Stimulated activated naive CD4-positive, alpha-beta T cell treated with Interleukin-2 at 50 U/mL for 16 hours (primary cell): ENCODE measurements at regions not wholly inside any gene's neighbourhood (a gene's known extent, or its start where the extent isn't known, plus 50 kb on each side); places are given as distances from the start of the nearest gene placed in this dataset.
A peak's percentile ranks its signal among the peaks of the same experiment; 100 is the strongest.

Experiments used
- DNase-seq: peaks from one replicate; lab custom pipeline; 2025; lab: John Stamatoyannopoulos, UW

DNA sequence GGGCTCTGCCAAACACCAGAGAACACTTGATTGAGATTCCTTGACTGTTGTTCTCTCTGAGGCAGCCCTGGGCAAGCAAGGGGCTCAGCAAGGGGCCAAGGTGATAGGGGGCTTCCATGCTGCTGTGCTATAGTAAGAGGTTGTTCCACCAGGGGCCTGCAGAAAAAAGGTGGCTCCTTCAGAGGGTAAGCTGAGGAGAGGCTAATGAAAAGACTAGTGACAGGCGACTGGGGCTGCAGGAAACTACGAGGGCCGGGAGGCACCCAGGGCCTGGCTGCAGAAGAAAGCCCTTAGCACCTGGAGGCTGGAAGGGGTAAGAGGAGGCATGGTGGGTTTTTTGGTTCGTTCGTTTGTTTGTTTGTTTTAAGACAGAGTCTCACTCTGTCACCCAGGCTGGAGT, 88.0 kb upstream of the CTNNA1 start:
- no peak for DNase-seq

DNA sequence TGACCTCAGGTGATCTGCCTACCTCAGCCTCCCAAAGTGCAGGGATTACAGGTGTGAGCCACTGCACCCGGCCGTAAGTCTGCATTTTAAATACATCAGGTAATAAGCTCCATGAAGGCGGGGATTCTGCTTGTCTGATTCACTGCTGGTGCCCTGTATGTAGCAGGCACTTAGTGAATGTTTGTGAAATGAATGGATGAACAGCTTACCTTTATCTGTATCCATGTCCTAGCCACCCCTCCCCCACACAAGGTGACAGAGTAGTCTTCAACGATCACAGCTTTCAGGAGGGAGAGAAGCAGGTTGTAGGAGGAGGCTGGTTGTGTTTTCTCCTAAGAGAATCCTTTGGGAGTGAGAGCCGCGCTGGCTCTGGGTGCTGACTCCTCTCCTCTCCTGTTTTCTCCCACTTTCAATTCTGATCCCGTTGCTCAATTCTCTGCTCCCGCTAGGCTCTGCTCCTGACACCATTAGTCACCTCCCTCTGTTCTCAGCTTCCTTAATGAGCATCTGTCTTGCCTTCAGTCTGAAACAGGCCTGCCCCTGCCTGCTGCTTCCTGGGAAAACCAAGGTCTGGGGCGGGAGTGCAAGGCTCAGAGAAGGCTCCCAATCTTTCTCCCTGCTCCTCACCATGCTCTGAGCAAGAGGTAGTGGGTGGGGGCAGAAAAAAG, 88.8 kb upstream of the CTNNA1 start:
- no peak for DNase-seq

DNA sequence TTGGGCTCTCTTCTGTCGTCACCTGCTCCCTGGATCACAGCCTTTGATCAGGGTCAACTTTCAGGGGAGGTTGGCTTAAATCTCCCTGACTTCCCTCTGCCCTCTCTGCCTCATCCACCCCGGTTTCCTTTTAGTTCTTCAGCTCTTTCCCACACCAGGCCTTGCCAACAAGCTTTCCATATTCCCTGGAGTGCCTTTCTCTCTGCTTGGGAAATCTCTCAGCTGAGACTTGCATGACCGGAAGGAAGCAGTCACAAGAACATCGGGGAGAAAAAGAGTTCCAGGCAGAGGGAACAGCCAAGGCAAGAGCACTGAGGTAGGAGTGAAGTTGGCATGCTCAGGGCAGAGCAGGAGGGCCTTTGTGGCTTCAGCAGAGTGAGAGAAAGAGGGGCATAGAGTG, 88.4 kb upstream of the HSPA9 start:
- no peak for DNase-seq

DNA sequence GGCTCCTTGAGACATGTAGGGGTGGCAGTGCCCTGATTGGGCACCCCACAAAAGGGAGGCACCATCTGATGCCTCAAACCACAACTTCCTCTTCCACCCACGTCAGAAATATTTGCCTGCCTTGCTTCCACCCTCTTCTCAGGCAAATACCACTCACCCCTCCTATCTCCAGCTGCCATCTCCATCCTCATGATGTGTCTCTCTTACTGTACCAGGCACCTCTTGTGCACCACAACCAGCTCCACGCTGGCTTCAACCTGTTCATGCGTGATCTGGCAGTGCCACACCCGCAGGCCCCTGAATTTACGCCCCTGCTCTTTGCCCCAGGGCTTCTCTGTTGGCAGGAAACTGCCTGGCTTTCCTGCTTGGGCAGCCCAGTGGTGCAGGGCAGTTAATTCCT, 87.8 kb upstream of the HSPA9 start:
- peak; percentile 9 for DNase-seq

DNA sequence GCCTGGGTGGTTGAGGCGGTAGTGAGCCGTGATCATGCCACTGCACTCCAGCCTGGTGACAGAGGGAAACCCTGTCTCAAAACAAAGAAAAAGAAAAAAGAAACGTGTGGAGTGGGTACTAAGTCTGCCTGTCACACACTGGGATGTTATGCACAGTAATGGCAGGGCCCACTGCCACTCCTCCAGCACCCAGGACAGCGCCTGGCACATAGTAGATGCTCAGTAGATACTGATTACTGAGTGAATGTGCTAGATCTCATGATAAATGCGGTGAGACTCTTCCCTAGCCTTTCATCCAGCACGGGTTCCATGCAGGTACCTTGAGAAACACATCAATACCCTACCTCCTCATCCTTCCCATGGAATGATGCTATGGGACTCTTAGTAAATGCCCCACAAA, 87.4 kb upstream of the HSPA9 start:
- peak; percentile 15 for DNase-seq

DNA sequence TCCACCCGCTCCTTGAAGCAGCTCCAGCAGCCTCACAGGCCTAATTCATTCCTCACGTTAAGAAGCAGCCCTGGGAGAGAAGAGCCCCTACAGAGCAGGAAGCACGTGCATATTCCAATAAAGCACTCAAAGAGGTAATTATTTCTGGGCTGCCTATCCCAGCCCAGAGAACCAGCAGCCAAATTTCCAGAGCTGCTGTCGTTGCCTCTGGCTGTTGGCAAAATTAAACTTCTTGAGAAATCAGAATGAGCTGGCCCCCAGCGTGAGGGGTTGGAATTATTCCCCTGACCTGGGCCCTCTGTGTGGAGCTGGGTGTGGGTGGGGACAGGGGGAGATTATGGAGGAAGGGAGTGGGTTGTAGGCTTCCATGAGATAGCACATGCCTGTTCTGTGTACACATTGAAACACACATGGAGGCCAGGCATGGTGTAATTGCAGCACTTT, 86.8 kb upstream of the HSPA9 start:
- DNase-seq = no peak

DNA sequence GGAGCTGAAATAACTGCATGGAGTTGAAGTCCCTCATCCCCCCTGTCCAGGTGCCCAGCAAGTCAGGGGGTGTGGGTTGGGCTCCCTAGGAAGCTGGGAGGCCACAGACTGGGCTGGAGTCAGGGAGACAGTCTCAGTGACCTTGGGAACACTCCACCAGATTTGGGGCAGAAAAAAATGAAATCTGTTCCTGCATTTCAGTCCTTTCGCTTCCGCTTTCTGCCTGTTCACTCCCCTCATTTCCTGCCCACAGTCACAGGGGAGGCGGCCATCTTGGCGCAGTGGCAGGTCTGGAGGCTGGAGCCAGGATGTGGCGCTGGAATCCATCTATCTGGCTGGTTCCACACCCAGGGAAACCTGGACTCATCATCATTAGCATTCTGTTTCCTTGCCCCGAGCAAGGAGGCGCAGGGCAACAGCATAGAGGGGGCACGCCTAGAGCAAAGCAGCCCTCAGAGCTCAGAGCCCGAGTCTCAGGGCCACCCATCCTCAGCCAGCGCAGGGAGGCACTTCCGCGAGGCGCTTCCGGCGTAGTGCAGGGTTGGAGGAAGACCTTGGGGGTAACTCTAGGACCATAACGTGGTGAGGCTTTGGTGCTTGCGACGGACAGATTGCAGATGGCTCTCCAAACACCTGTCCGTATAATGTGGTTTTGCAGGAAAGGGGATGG, 86.2 kb upstream of the HSPA9 start:
- no peak for DNase-seq

DNA sequence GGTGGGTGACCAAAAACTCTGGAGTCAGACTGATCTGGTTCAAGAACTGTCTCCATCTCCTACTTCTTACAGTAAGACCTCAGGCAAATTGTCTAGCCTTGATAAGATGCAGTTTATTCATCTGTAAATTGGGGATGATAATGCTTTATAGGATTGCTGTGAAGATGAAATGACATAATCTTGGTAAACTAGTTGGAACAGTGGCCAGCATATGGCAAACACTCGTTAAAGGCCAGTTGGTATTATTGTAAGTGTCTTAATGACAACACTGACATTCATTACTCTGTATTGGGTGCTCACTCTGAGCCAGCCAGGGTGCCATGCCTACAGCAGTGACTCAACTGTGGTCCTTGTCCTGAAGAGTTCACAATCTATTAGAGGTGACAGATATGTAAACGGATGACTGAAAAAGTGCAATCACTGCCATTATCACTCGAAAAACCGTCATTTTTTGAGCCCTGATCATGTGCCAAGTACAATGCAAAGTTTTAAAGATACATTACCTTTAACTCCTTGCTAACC, 84.9 kb upstream of the HSPA9 start:
- no peak for DNase-seq

DNA sequence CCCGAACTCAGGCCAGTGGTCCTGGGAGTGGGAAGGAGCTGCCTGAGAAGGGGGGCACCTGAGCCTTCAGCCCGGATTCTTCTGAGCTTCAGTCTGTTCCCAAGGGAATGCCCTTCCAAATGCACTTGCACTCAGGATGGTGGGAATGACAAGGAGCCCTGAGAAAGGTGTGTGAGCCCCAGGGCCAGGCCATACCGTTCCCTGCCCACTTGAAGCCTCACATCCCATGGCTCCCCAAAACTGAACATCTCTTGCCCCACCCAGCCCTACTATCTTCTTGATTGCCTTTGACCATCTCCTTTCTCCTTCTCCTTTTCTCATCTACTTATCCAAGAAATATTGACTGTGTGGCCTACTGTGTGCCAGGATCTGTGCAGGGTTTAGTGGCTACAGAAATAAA, 84.4 kb upstream of the HSPA9 start:
- DNase-seq = no peak

DNA sequence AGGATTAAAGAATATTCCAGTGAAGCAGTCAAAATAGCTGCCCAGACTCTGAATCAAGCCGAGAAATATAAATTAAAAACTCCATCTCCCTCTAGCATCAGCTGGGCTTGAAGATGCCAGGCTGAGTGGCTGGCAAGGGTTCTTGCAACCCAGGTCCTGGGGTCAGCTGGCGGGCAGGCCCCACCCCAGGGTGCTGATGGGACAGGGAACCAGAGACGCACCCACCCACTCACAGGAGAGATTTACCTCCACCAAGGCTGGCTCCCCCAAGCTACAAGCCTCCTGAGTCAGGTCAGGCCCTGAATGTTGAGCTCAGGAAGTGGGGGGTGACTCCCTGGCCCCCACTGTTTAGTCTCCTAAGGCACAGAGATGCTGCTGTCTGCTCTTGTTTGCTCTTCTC, 83.9 kb upstream of the HSPA9 start:
- DNase-seq = no peak

DNA sequence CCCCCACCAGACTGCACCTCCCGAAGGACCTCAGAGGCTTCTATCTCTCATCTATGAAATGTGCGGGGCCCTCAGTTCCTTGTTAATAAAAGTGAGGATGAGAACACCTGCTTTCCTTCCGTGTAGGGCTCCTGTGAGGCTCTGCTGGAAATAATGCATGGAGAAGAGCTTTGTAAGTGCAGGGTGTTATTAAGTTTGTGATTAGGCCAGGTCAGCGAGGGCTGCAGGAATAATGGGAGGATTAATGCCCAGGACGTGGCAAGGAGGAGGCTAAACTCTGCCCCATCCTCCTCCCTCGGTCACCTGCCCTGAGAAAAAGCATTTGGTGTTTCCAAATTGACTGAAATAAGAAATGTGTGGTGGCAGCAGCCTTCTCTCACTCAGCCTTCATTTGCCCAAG, 83.5 kb upstream of the HSPA9 start:
- no peak for DNase-seq

DNA sequence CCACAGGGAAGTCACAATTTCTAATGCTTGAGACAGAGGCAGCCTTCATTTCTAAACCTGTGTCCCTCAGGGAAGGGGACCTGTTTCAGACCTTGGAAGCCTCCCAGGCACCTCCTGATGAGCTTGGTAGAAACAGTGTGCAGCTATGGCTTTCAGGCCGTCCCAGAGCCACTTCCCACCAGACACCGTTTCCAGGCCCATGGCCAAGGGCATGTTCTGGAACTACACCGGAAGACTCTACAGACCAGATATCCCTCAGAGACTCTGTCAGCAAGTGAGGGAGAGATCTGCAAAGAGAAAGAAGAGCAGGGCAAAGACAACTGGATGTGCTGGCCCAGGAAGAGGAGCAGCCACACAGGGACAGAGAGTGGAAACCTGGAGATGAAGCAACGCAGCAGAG, 82.2 kb upstream of the HSPA9 start:
- no peak for DNase-seq

DNA sequence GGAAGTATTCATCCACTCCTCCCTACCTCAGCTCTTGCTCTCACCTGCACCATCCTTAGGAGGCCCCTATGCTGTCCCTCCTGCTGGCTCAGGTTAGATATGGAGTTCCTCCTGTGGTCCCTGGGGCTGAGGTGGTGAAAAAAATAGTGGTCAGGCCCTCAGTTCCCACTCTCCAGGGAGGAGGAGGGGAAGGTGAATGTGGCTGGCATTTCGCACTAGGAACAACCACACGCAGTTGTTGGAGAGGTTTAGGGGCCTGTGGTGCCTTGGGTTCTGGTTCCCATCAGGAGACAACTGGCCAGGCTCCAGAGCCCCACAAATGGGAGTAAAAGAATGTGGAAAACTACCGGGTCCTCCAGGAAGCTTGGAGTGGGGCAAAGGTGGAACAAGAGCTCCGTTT, 81.7 kb upstream of the HSPA9 start:
- DNase-seq = no peak

DNA sequence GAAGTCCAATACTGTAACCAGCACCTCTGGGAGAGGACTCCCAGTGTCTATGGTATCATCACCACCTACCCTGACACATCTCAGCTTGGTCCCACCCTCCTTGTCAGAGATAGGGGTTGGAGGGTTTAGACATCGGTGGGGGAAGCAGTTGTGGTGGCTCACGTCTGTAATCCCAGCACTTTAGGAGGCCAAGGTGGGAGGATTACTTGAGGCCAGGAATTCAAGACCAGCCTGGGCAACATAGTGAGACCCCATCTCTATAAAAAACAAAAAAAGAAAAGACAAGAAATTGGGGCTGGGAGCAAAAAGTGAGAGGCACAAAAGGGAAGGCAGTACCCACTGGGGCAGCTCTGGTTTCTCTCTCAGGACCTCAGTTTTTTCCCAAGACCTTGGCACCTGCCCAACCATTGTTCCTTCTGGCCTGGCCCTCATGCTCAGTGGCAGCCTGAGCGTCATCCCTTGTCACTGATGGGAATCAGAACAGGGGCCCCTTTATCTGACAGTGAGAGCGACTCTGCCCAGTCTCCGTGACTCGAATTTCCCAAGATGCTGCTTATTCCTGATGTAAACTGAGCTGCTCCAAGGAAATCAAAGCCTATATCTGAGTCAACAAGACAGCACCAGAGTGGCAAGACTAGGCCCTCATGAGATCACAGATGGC, 80.5 kb upstream of the HSPA9 start:
- no peak for DNase-seq

DNA sequence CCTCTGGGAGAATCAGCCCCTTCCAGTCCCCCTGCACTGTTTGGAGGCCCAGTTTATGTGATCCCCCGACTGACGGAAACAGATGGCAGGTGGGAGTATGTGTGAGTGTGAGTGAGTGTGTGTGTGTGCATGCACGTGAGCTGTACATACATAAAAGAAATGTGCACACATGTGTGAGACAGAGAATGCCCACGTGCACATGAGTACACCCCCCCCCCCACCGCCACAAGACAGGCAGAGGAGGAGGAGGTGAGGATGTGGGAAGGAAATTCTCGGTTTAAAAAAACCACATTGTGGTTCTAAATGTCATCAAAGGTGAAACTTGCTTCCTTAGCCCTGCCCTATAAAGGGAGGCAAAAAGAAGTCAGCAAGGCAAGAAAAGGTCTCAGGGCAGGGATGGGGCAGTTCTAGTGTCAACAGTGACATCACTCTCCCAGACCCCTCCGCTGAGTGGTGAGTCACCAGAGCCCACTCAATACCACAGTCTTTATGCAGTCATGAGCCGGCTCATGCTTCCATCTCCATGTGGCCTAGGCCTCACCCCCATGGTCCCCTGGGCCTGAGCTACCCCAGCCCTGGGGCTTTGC, 79.2 kb upstream of the HSPA9 start:
- DNase-seq = peak; percentile 84

DNA sequence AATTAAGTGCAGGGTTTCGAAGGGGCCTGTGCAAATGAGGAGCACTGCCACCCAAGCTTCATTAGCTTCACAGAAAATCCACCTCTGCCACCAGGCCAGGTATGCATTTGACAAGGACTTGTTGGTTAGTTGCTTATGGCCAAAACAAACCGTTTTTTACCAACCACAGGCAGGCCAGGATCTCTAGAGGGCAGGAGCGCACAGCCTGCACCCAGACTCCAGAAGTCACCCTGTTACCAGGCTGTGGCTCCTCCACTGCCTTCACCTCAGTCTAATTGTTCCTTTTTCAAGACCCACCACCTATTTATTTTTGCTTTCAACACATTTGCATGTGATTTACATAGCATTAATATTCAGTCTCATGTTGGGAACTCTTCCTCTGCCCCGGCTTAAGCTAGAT, 78.3 kb upstream of the HSPA9 start:
- no peak for DNase-seq

DNA sequence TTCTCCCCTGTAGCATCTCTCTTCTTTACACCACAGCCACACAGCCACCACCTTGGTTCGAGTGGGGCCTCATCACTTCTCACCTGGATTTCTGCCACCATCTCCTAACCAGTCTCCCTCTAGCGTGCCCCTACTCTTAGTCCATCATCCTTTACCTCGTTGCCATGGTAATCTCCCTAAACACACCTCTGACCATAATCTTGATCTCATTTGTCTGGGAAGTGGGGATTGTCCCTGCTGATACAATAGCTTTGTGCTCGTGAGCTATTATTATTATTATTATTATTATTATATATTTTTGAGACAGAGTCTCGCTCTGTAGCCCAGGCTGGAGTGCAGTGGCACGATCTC, 76.5 kb upstream of the HSPA9 start:
- DNase-seq = no peak

DNA sequence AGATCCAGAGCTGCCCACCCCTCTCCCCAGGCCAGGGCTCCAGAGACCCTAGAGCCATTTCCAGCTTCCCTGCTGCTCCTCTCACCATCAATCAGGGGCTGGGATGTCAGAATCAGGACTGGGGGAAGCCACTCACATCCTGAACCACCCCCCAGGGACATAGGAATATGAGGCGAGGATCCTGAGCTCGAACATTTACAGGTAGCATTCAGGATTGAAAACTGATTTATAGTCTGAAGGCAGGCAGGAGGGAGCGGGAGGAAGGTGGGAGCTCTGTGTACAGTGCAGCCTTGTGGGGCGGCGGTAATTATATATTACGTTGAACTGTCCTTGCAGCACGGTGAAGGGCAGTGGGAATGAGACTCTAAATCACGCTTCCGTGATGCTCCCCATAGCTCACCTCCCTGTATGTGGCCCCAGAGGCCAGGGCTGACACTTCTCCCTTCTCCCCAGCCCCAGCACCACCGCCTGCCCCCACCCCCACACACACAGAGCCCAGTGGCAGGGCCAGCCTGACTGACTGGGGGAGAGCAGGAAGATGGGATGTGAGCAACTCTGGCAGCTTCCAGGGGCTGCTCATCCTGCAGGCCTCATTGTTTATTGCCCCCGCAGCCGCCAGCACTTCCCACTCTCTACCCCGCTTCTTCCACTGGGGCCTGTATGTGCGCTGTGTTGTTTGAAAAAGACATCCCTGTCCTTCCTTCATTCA, 76.0 kb upstream of the HSPA9 start:
- DNase-seq = no peak

DNA sequence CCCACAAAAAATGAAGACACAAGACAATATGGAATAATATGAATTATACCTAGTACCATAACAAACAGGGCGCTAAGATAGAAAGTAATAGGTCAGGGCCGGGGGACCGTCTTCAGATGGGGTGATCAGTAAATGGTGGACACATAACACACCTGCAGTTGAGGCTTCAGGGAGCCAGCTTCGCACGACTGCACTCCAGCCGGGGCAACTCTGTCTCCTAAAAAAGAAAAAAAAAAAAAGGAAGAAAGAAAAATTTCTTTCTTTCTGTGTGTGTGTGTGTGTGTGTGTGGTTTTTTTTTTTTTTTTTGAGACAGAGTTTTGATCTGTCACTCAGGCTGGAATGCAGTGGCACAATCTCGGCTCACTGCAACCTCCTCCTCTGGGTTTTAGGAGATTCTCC, 75.0 kb upstream of the HSPA9 start:
- DNase-seq = no peak

DNA sequence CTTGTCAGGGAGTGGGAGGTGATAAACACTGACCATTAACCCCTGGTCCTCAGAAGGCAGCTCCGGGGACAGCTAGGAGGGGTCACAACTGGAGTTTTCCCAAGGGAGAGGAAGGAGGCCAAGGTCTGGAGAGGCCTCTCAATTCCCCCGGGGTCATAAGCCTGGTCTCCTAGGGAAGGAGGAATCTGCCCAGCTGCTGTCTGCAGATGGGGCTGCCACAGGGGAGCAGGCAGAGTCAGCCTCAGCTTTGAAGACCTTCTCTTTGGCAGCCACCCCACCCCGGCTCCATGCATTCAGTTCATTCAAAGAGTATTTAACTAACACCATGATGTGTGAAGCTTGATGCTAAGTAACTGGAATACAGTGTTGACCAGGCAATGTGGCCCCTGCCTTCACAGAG, 74.6 kb upstream of the HSPA9 start:
- DNase-seq = no peak

DNA sequence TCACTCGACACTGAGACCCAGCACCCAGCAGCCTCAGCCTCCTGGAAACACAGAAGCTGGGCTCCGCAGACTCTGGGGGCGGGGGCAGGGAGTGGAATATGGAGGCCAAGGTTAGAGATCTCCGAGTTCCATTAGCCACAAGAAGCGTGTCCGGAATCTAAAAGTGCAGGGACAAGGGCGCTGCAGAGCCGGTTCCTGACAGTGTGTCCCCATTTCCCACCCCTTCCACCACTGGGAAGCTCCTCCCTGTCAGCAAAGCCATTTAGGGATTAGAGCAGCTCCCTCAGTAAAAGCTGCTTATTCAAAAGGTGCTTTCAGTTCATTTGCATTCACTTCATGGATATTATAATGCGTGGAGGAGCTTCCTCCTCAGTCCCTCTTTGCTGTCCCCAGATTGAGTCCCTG, 74.1 kb upstream of the HSPA9 start:
- DNase-seq = no peak

DNA sequence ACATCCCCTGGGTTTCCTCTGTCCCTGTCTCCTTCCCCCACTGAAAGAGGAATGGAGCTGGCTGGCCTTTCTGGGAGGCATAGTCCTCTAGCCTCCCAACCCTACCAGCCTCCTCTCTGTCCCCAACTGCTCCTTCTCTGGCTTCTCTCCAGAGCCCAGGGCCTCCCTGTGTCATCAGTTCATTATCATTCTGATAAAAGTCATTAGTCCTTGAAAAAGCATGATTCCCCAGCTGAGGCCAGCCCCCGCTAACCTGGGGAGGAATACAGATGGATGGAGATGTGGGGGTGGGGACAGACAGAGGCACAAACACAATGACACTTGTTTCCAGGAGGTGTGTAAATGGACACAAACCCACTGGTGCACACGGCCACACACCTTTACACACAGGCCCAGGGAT, 73.6 kb upstream of the HSPA9 start:
- no peak for DNase-seq
